GF-D8 (cell line): ENCODE measurements at regions not wholly inside any gene's neighbourhood (a gene's known extent, or its start where the extent isn't known, plus 50 kb on each side); places are given as distances from the start of the nearest gene placed in this dataset.

Experiments used
- DNase-seq: peaks from one replicate; lab custom pipeline; 2025; lab: John Stamatoyannopoulos, UW

GRCh38 chr12:38969706-38970105, 64.3 kb upstream of the CPNE8 start:
- no peak for DNase-seq

GRCh38 chr12:38961683-38962082, 56.3 kb upstream of the CPNE8 start:
- DNase-seq: no peak

- DNase-seq: no peak
Observed at GRCh38 chr12:38961012-38961411, 55.6 kb upstream of the CPNE8 start.

- DNase-seq: no peak
Observed at GRCh38 chr12:38956337-38956736, 50.9 kb upstream of the CPNE8 start.
